Stimulated activated effector memory CD8-positive, alpha-beta T cell treated with anti-CD3 and anti-CD28 coated beads, Interleukin-12 subunit alpha, Interleukin-12 subunit beta, amount 100 ng/mL, for 72 hours (primary cell): ENCODE measurements at regions not wholly inside any gene's neighbourhood (a gene's known extent, or its start where the extent isn't known, plus 50 kb on each side); places are given as distances from the start of the nearest gene placed in this dataset.
"Not testable (repeated sequence)": the region's sequence is repeated elsewhere in the genome, so short reads cannot be mapped to it uniquely, and the experiment has no call there.

Experiments used
- ATAC-seq: fragments of 150-1000 bp; cut with Tn5 transposase; 2 replicates; pipeline ENCODE4 v1.10.0; 2021
- DNase-seq, 2 donors: peaks; one replicate each; pipeline ENCODE4 v3.0.0; 2021 to 2022; ENCODE audit warnings: low spot score in 2 of 2
- H3K27ac Mint-ChIP-seq: one replicate; pipeline ENCODE4 v1.8.0; 2022; ENCODE audit warnings: mild to moderate bottlenecking, mixed read lengths
- H3K36me3 Mint-ChIP-seq: one replicate; pipeline ENCODE4 v1.8.0; 2022; ENCODE audit warnings: mild to moderate bottlenecking, mixed read lengths
- H3K4me1 Mint-ChIP-seq: one replicate; pipeline ENCODE4 v1.8.0; 2022; ENCODE audit warnings: mixed read lengths
- H3K4me3 Mint-ChIP-seq: one replicate; pipeline ENCODE4 v1.8.0; 2022; ENCODE audit warnings: mild to moderate bottlenecking, mixed read lengths
- H3K9me3 Mint-ChIP-seq: one replicate; pipeline ENCODE4 v1.8.0; 2022; ENCODE audit warnings: mixed read lengths

DNA sequence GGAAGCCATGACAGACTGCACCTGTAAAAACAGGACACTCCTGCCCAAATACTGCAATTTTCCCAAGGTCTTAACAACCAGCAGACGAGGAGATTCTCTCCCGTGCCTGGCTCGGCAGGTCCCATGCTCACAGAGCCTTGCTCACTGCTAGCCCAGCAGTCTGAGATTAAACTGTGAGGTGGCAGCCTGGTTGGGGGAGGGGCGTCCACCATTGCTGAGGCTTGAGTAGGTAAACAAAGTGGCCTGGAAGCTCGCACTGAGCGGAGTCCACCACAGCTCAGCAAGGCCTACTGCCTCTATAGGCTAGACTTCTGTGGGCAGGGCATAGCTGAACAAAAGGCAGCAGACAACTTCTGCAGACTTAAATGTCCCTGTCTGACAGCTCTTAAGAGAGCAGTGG is 80.3 kb downstream of the ANXA5 start:
- not testable (repeated sequence) for H3K9me3 Mint-ChIP-seq, H3K4me1 Mint-ChIP-seq, ATAC-seq, H3K4me3 Mint-ChIP-seq, H3K27ac Mint-ChIP-seq, H3K36me3 Mint-ChIP-seq, DNase-seq

DNA sequence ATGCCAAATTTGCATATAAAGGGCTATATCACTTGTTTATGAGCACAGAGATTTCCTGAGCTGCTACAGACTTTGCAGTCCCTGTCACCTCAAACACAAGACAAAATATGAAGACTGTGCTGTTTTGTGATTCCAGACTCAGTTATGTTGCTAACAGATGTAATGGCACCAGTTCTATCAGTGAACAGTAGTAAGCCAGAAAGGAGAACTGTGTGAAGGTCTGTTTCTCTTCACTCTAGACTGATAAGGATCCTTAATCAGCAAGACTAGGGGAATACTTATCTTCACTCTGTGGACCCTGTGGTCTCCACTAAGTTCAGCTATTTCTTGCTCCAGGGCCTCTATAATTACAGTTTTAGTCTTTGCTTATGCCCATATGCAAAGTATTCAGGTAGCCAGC is 82.7 kb downstream of the ANXA5 start:
- no peaks in the 10 kb centered on the region for H3K4me1 Mint-ChIP-seq
- H3K36me3 Mint-ChIP-seq, result no peaks in the 10 kb centered on the region

DNA sequence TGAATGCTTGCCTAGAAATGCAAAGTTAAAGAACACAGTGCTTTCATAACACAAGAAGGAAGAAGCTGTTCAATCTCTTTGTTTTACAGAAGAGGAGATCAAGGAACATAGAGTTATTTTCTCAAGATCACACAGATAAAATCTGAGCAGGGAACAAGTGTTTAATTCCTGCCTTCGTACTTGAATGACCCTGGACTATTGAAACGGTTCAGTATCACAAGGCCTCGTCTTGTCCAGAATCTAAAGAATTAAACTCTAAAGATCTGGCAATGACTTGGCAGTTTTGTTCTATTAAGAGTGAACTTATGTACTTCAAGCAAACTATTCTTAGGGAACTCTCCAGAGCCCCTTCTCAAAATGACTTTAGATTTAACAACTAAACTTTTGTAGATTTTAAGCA is 97.7 kb downstream of the ANXA5 start:
- H3K27ac Mint-ChIP-seq, result no peak overlapping the region
- H3K9me3 Mint-ChIP-seq, result no peaks in the 10 kb centered on the region
- no peak for ATAC-seq
- DNase-seq, result no peak
- no peaks in the 10 kb centered on the region for H3K36me3 Mint-ChIP-seq
- no peak overlapping the region for H3K4me3 Mint-ChIP-seq
- H3K4me1 Mint-ChIP-seq, result no peaks in the 10 kb centered on the region

More for the DNA sequence above, 82.7 kb downstream of the ANXA5 start:
- Mint-ChIP-seq H3K4me3 (no peak overlapping the region), H3K9me3 (no peaks in the 10 kb centered on the region), H3K27ac (no peak overlapping the region)
- no peak for DNase-seq
- no peak for ATAC-seq

DNA sequence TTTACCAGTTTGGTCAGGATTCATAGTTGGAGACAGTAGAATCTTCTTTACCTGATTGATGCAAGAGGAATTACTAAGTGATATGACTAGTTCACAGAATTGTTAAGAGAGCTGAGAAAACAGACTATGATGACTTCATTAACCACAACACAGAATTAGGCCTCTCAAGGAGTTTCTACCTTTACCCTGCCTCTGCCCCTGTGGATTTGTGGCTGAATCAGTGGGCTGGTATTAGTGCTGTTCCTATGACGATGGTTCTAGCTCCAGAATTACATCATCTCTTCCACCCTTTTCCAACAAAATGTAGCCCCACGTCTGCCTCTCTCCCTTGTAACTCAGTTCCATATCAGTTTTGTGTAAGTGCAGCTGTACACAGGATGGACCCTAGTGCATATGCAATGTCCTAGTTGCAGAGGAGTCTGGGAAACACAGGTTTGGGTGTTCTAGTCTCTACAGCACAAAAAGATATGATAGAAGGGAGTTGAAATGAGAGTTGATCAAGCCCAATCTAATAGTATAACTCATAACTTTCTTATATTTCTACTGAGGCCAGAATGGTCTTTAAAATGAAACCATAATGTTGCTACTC is 99.3 kb downstream of the ANXA5 start:
- no peaks in the 10 kb centered on the region for H3K36me3 Mint-ChIP-seq
- ATAC-seq, result peak; percentile 92
- no peaks in the 10 kb centered on the region for H3K9me3 Mint-ChIP-seq
- no peak overlapping the region for H3K27ac Mint-ChIP-seq
- DNase-seq, result peak in 1 of 2 donors; percentile 51
- no peaks in the 10 kb centered on the region for H3K4me1 Mint-ChIP-seq
- H3K4me3 Mint-ChIP-seq, result no peak overlapping the region

DNA sequence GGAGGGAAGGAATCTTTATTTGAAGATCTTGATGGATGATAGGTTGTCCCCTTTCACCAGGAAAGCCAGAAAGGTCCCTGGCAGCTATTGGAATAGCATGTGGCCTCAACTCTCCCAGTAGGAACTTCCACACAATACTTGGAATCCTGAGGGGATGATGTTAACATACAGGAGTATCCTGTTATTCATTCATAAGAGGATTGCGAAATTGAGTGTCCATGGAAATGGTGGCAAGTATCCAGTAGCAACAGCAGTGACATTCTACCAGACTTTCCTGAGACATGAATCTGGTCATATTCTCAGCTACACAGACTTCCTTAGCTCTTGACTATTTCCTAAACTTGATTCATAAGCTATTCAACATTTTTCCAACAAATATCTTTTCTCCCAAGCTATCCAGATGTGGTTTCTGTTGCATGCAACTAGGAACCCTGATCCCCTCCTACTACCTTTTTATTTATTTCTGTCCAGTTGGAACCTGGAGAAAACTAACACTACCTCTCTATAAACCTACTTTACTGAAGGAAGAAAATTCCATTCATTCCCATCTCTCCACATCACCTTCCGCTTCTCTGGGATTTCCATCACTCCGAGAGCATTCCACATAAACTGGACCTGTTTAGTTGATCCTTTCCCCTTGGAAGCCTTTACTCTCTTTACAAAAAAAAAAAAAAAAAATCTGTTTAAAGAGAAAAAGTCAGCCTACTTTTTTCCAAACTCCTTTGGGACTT is 101.8 kb downstream of the ANXA5 start:
- no peak overlapping the region for H3K27ac Mint-ChIP-seq
- no peaks in the 10 kb centered on the region for H3K36me3 Mint-ChIP-seq
- ATAC-seq (no peak), DNase-seq (no peak)
- H3K4me3 Mint-ChIP-seq, result no peak overlapping the region
- H3K4me1 Mint-ChIP-seq, result no peaks in the 10 kb centered on the region
- H3K9me3 Mint-ChIP-seq, result no peaks in the 10 kb centered on the region

DNA sequence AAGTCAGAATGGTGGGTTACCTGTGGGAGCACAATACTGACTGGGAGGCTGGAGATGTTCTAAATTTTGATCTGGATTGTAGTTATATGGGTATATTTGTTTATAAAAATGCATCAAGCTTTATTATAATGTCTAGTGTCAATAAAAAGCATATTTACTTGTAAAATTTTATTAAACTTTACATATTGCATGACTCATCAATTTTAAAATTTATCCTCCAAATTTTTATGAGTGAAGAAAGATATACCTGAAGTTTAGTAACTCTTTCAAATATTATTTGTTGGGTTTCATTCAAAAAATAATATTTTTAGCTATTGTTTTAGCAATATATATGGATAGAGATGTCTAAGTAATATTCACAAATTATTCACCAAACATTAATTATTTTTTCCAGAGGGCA is 103.0 kb downstream of the ANXA5 start:
- Mint-ChIP-seq H3K27ac (no peak overlapping the region), H3K36me3 (no peaks in the 10 kb centered on the region), H3K4me1 (no peaks in the 10 kb centered on the region), H3K4me3 (no peak overlapping the region), H3K9me3 (no peaks in the 10 kb centered on the region)
- DNase-seq, result no peak
- no peak for ATAC-seq

DNA sequence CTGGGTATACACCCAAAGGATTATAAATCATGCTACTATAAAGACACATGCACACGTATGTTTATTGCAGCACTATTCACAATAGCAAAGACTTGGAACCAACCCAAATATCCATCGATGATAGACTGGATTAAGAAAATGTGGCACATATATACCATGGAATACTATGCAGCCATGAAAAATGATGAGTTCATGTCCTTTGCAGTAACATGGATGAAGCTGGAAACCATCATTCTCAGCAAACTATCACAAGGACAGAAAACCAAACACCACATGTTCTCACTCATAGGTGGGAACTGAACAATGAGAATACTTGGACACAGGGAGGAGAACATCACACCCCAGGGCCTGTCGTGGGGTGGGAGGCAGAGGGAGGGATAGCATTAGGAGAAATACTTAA is 104.5 kb downstream of the ANXA5 start:
- H3K9me3 Mint-ChIP-seq, H3K27ac Mint-ChIP-seq, H3K4me3 Mint-ChIP-seq, DNase-seq, H3K4me1 Mint-ChIP-seq, ATAC-seq, H3K36me3 Mint-ChIP-seq: not testable (repeated sequence)

DNA sequence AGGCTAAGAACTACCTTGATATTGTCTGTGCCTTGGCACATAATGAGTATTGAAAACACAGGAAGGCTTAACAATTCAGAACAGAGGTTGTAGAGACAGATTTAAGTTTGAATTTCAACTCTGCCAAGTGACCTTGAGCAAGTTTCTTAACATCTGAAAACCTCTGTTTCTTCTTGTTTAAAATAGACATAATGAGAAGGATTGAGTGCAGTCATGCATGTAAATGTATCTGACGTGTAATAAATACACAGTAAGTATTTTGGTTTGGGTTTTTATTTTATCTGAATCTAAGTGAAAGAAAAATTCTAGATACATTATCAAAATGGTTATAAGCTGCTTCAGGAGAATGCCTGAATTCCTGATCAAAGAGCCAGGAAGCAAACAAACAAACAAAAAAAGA is 111.9 kb downstream of the ANXA5 start:
- ATAC-seq (no peak), DNase-seq (no peak)
- Mint-ChIP-seq H3K4me1 (peaks cover 7% of the 10 kb centered on the region), H3K4me3 (no peak overlapping the region), H3K27ac (no peak overlapping the region), H3K36me3 (no peaks in the 10 kb centered on the region), H3K9me3 (no peaks in the 10 kb centered on the region)

DNA sequence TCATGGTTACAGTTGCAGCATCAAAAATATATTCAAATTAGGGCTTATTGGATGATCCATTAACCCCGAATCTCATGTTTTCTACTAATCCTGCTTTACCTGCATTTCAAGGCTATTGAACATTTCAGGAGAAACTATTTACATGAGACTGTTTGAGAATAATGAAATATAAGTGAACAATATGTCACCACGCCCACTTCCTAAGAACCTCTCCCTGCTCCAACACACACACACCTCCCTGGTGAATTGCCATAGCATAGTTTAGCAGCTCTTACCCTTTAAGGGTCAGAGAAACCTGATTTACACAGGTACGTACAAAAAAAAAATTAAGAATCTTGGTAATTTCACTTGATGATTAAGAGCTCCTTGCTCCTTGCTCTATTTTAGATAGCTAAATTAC is 113.4 kb downstream of the ANXA5 start:
- H3K4me3 Mint-ChIP-seq, result no peak overlapping the region
- H3K4me1 Mint-ChIP-seq, result peaks cover 7% of the 10 kb centered on the region
- ATAC-seq (no peak), DNase-seq (no peak)
- no peak overlapping the region for H3K27ac Mint-ChIP-seq
- no peaks in the 10 kb centered on the region for H3K9me3 Mint-ChIP-seq
- no peaks in the 10 kb centered on the region for H3K36me3 Mint-ChIP-seq

DNA sequence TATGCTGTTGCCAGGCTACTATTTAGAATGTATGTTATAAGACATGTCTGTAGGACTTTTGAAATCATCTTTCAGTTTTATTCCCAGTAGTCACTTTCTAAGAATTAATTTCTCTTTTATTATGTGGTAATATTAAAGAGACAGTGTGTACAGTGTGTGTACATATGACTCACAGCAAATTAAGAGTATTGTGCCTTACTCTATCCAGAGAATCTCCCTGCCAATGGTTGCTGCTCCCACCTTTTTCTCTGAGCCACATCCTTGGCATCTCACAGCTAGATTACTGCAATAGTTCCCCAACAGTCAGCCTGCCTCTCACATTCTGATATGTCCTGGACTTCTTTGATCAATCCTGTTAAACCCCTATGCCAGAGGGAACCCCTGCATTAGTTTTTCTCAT is 114.5 kb downstream of the ANXA5 start:
- Mint-ChIP-seq H3K9me3 (no peaks in the 10 kb centered on the region), H3K4me1 (peaks cover 7% of the 10 kb centered on the region), H3K4me3 (no peak overlapping the region), H3K36me3 (no peaks in the 10 kb centered on the region), H3K27ac (no peak overlapping the region)
- DNase-seq, result no peak
- ATAC-seq, result peak; percentile 23

DNA sequence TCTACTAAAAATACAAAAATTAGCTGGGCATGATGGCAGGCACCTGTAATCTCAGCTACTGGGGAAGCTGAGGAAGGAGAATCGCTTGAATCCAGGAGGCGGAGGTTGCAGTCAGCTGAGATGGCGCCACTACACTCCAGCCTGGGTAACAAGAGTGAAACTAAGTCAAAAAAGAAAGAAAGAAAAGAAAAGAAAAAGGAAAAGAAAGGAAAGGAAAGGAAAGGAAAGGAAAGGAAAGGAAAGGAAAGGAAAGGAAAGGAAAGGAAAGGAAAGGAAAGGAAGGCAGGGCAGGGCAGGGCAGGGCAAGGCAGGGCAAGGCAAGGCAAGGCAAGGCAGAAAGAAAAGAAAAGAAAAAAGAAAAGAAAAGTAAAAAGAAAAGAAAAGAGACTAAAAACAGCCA is 121.4 kb downstream of the ANXA5 start:
- H3K4me3 Mint-ChIP-seq, H3K9me3 Mint-ChIP-seq, DNase-seq, H3K36me3 Mint-ChIP-seq, H3K27ac Mint-ChIP-seq, ATAC-seq, H3K4me1 Mint-ChIP-seq: not testable (repeated sequence)

DNA sequence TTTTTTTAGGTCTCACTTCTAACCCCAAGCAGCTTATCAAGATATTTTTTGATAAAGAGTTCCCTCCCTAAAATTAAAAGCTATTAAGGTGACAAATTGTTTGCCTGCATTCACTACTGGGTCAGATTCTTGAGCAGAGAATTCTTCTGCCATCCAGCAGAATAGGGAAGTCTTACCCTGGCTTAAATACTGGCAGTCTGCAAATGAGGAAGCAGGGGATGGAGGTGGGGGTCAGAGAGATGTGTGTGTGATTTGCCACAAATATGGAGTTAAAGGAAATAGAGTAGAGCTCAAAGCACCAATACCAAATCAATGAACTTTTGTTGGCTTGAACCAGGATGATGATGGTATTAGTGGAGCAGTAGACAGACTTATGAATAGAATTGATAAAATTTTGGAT is 122.2 kb downstream of the ANXA5 start:
- H3K4me3 Mint-ChIP-seq, result no peak overlapping the region
- no peaks in the 10 kb centered on the region for H3K36me3 Mint-ChIP-seq
- DNase-seq (no peak), ATAC-seq (no peak)
- no peaks in the 10 kb centered on the region for H3K4me1 Mint-ChIP-seq
- H3K9me3 Mint-ChIP-seq, result no peaks in the 10 kb centered on the region
- H3K27ac Mint-ChIP-seq, result no peak overlapping the region

DNA sequence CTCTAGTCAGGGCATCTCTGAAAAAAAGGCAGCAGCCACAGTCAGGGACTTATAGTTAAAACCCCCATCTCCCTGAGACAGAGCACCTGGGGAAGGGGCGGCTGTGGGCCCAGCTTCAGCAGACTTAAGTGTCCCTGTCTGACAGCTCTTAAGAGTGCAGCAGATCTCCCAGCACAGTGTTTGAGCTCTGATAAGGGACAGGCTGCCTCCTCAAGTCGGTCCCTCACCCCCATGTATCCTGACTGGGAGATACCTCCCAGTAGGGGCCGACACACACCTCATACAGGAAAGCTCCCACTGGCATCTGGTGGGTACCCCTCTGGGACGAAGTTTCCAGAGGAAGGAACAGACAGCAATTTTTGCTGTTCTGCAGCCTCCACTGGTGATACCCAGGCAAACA is 129.0 kb downstream of the ANXA5 start:
- Mint-ChIP-seq H3K36me3 (no peaks in the 10 kb centered on the region), H3K4me1 (no peaks in the 10 kb centered on the region), H3K9me3 (no peaks in the 10 kb centered on the region), H3K4me3 (no peak overlapping the region), H3K27ac (no peak overlapping the region)
- ATAC-seq, result no peak
- no peak for DNase-seq

DNA sequence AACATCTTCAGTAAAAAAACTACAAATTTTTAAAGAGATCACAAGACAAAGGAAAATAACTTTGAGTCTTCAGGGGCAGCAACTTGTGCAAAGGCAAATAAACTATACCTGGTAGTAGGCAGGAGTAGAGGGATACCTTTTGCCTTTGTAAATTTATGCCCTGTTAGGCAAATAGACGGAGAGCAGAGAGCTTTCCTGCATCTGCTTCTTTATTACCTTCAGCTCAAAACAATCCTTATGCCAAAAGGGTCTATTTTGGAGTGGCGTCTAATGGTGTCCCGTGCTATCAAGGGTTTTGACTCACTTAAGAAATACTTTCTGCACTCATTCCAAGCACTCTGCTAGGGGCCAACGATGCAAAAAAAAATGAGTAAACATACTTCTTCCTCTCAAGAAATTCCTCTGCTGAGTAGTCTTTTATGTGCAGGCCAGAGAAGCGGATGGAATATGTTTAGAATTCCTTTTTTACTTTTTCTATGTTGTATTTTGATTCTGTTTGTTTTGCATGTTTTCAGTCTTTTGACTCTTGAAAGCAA is 131.9 kb downstream of the ANXA5 start:
- Mint-ChIP-seq H3K9me3 (no peaks in the 10 kb centered on the region), H3K36me3 (no peaks in the 10 kb centered on the region), H3K4me3 (no peak overlapping the region), H3K27ac (no peak overlapping the region), H3K4me1 (no peaks in the 10 kb centered on the region)
- ATAC-seq (no peak), DNase-seq (no peak)

DNA sequence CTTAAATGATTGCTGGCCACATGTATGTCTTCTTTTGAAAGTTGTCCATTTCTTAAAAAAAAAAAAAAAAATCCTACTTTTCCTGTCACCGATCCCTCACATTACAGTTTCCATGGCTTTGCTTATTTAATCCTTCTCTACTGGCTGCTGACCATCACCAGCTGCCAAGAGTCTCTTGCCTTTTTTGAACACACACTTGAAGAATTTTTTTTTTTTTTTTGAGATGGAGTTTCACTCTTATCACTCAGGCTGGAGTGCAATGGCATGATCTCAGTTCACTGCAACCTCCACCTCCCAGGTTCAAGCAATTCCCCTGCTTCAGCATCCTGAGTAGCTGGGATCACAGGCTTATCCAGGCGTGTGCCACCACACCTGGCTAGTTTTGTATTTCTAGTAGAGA is 134.0 kb downstream of the ANXA5 start:
- H3K4me1 Mint-ChIP-seq, result no peaks in the 10 kb centered on the region
- no peak for DNase-seq
- ATAC-seq, result no peak
- no peak overlapping the region for H3K4me3 Mint-ChIP-seq
- H3K9me3 Mint-ChIP-seq, result no peaks in the 10 kb centered on the region
- no peak overlapping the region for H3K27ac Mint-ChIP-seq
- H3K36me3 Mint-ChIP-seq, result no peaks in the 10 kb centered on the region

DNA sequence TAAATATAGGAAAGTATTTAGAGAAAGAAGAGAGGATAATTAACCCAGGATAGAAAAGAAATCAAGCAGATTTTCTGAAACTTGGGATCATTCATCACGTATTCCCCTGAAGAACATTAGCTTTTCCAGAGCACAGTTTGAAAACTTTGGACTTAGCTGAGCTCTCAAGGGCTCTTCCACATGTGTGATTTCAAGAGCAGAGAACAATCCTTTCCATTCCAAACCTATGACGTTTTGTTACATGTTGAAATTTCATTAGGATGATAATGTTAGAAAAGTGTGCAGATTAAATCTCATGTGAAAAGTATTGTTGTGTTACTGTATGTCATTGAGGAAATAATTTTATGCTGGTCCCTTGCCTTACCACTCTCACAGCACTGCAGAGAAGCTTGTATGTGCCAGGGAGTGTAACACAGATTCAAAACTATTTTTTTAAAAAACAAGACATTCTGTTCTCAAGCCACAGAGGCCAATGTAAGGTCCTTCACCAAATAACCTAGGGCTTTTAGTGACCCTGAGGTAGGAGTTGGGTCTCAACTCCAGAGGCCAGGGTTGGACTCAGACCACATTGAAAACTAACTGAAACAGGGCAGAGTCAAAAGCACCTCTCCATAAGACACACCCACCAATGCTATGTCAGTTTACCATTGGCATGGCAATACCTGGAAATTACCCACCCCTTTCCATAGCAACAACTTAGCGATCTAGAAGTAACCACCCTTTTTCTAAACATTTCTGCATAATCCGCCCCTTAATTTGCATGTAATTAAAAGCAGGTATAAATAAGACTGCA is 141.3 kb downstream of the ANXA5 start:
- H3K4me3 Mint-ChIP-seq, result no peak overlapping the region
- ATAC-seq, result no peak
- DNase-seq, result no peak

More for the DNA sequence above, 141.3 kb downstream of the ANXA5 start:
- no peak overlapping the region for H3K27ac Mint-ChIP-seq
- no peaks in the 10 kb centered on the region for H3K4me1 Mint-ChIP-seq
- H3K36me3 Mint-ChIP-seq, result no peaks in the 10 kb centered on the region
- H3K9me3 Mint-ChIP-seq, result no peaks in the 10 kb centered on the region
